Kidney capillary endothelial cell (primary cell): ENCODE measurements at regions not wholly inside any gene's neighbourhood (a gene's known extent, or its start where the extent isn't known, plus 50 kb on each side); places are given as distances from the start of the nearest gene placed in this dataset.

Experiments used
- DNase-seq: peaks from one replicate; pipeline ENCODE4 v3.0.0-alpha.2; 2018; ENCODE audit warnings: low spot score

GRCh38 chr4:32042486-32043247 is 1322.5 kb downstream of the PCDH7 start:
- no peak for DNase-seq

GRCh38 chr4:32043248-32043633 is 1323.1 kb downstream of the PCDH7 start:
- DNase-seq = no peak

GRCh38 chr4:32061916-32062315 is 1341.7 kb downstream of the PCDH7 start:
- DNase-seq = no peak

GRCh38 chr4:32073542-32073941 is 1353.4 kb downstream of the PCDH7 start:
- no peak for DNase-seq

GRCh38 chr4:32087211-32087610 is 1367.0 kb downstream of the PCDH7 start:
- no peak for DNase-seq

- no peak for DNase-seq
These were observed 1374.8 kb downstream of the PCDH7 start for GRCh38 chr4:32094987-32095386.

GRCh38 chr4:32102896-32103295 is 1382.7 kb downstream of the PCDH7 start:
- DNase-seq = no peak

- DNase-seq = no peak
These were observed 1386.6 kb downstream of the PCDH7 start for GRCh38 chr4:32106767-32107166.

GRCh38 chr4:32112891-32113290 is 1392.7 kb downstream of the PCDH7 start:
- no peak for DNase-seq

- no peak for DNase-seq
These were observed 1397.5 kb downstream of the PCDH7 start for GRCh38 chr4:32117693-32118092.

- DNase-seq = no peak
These were observed 1399.7 kb downstream of the PCDH7 start for GRCh38 chr4:32119907-32120306.

- no peak for DNase-seq
These were observed 1408.4 kb downstream of the PCDH7 start for GRCh38 chr4:32128549-32128948.

- no peak for DNase-seq
These were observed 1409.8 kb downstream of the PCDH7 start for GRCh38 chr4:32129967-32130366.

- no peak for DNase-seq
These were observed 1413.0 kb downstream of the PCDH7 start for GRCh38 chr4:32133141-32133540.

- DNase-seq = no peak
These were observed 1413.6 kb downstream of the PCDH7 start for GRCh38 chr4:32133734-32134133.

- DNase-seq = no peak
These were observed 1415.5 kb downstream of the PCDH7 start for GRCh38 chr4:32135642-32136041.

GRCh38 chr4:32136081-32136787 is 1416.1 kb downstream of the PCDH7 start:
- DNase-seq = no peak

- peak; percentile 26 for DNase-seq
These were observed 1420.5 kb downstream of the PCDH7 start for GRCh38 chr4:32140636-32141035.

- DNase-seq = no peak
These were observed 1421.9 kb downstream of the PCDH7 start for GRCh38 chr4:32142075-32142474.

- DNase-seq = no peak
These were observed 1425.8 kb downstream of the PCDH7 start for GRCh38 chr4:32145987-32146386.

GRCh38 chr4:32147446-32148085 is 1427.4 kb downstream of the PCDH7 start:
- DNase-seq = no peak

- no peak for DNase-seq
These were observed 1428.0 kb downstream of the PCDH7 start for GRCh38 chr4:32148111-32148666.

- no peak for DNase-seq
These were observed 1438.8 kb downstream of the PCDH7 start for GRCh38 chr4:32158961-32159360.
